SKM-1 treated with dmso at 0.1 percent for 144 hours (cell line): ENCODE measurements at regions not wholly inside any gene's neighbourhood (a gene's known extent, or its start where the extent isn't known, plus 50 kb on each side); places are given as distances from the start of the nearest gene placed in this dataset.
"Not testable (repeated sequence)": the region's sequence is repeated elsewhere in the genome, so short reads cannot be mapped to it uniquely, and the experiment has no call there.

Source experiments
- DNase-seq: peaks from one replicate; lab custom pipeline; 2025; ENCODE audit not compliant: unreplicated experiment; lab: John Stamatoyannopoulos, UW

DNA sequence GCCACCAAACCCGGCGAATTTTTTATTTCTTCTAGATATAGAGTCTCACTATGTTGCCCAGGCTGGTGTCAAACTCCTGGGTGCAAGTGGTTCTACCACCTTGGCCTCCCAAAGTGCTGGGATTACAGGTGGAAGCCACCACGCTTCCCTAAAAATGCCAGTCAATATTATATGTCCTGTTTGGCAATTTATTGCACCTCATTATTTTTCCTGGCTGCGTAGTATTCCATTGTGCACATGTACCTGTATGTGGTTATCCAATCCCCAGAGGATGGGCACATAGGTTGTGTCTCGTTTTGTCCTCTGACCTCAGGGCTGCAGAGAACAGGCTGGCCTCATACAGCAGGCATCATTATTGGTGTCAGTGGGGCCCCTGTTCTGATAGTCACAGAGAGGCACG lies 181.7 kb downstream of the C9orf50 start:
- DNase-seq: no peak

DNA sequence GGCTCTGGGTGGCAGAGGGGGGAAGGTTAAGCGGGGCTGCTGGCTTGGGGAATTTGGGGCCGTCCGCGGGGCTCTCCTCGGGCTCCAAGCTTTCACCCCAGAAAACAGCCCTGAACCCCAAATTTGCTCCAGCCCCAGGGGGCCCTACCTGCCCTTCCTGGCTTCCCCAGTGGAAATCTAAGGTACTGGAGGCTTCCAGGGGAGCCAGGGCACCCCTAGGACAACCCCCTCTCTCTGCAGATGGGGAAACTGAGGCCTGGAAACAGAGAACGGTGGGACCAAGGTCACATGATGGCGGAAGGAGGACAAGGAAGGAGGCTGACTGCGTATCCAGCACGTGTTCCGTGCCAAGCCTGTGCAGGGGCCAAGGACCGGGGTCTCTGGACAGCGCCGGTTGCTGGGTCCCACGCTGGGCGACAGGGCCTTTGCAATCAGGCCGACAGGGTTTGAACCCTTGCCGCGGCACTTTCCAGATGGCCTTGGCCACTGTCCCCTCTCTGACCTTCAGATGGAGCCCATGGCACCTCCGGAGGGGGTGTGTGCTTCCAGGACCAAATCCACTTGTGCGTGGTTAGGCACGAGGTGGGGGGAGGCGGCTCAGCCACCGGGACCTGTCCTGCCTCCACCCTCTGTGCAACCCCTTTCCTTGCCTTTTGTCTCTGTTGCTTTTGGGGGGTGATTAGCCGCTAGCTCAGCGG lies 183.1 kb downstream of the C9orf50 start:
- DNase-seq: no peak

GRCh38 chr9:129436751-129437625 lies 183.9 kb downstream of the C9orf50 start:
- no peak for DNase-seq

GRCh38 chr9:129435988-129436717 lies 184.7 kb downstream of the C9orf50 start:
- no peak for DNase-seq

DNA sequence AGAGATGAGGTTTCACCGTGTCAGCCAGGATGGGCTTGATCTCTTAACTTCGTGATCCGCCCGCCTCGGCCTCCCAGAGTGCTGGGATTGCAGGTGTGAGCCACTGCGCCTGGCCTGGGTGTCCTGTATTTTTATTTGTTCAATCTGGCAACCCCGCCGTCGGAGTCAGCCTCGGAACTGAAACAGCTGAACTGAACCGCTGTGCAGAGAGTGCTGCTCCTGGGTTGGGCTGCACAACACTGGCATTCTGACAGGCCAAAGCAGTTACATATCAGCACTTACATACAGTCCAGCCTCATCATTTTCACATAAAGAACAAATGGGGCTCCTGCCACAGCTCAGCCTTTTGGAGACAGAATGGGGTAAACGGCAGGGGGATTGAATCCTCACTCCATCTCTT lies 185.6 kb downstream of the C9orf50 start:
- no peak for DNase-seq

GRCh38 chr9:129434187-129434586 lies 186.7 kb downstream of the C9orf50 start:
- DNase-seq: no peak

- DNase-seq: no peak
Observed at GRCh38 chr9:129432297-129433154, 188.4 kb downstream of the C9orf50 start.

DNA sequence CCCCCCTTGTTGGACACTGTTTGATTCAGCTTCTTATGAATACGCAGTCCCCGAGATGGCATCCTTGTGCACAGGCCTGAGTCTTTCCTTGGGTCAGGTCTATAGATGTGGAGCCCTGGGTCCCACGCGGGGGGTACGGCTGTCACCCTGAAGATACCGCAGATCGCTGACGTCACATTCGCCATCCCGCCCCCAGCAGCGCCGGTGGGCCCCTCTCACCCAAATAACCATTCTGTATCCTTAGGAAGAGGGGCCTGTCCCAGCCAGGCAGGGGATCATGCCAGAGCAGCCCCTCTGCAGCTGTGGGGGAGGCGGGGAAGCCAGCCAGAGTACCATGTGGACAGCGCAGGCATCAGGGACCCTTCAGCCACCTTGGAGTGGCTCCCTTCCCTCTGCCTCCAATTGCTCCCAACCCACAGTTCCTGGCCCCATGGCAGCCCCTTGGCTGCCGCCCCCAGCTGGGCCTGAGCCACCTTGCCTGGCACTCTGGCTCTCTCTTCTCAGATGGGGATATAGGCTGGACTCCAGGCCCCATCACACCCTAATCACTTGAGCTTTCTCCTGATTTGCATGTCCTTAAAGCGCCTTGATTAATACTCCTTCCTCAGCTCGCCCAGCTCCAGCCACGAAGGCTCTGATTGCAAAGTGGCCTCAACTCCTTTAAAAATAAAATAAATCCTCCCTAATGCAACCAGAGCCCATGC lies 189.8 kb downstream of the C9orf50 start:
- DNase-seq: no peak

GRCh38 chr9:129428864-129429577 lies 191.9 kb downstream of the C9orf50 start:
- no peak for DNase-seq

GRCh38 chr9:129427149-129427548 lies 193.8 kb downstream of the C9orf50 start:
- DNase-seq: no peak

- not testable (repeated sequence) for DNase-seq
Observed at GRCh38 chr9:129423755-129424154, 197.1 kb downstream of the C9orf50 start.

GRCh38 chr9:129423216-129423615 lies 197.7 kb downstream of the C9orf50 start:
- DNase-seq: no peak

DNA sequence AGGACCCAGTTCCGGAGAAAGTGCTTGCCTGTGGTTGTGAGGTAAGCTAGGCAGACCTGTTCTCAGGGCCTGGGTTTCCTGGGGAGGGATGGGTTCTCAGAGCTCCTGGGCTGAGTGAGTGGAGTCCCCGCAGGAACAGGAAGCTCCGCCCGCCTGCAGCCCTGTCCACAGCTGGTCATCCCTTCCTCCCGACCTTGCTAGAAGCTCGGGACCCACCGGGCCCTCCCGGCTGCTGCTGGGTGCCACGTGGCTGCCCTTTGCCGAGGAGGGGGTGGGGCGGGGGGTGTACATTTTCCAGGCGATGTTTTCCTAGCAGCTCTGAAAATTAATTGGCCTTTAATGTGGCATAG lies 198.1 kb downstream of the C9orf50 start:
- no peak for DNase-seq

DNA sequence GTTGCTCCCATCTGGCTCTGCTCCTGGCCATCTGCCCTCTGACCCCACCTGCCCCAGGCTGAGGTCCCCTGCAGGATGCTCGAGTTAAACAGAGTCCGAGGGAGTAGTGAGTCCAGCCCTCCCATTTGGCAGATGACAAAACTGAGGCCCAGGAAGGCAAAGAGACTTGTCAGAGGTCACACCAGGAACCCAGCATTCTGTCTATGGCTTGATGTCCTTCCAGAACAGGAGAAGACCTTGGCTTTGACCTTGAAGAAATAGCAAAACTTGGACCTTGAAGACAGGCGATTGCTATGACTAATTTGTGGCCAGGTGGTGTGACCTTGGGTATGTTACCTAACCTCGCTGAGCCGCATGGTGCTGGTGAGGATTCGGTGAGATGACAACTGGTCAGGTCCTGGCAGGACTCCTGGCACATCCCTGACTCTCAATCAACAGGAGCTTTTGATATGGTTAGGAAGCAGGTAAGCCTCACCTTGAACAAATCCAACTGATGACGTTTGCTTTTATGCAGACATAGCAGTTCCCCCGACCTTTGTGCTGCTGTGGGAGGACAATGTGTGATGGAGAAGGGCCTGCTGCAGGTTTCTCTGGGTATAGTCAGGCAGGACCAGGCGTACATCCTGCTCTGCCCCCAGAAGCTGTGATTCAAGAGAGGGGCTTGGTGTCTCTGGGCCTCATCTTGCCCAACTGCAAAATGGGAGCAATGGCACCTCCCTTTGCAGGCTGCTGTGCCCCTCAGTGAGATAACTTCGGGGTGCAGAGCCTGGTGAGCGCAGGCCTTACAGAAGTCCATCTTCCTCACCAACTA lies 198.7 kb downstream of the C9orf50 start:
- DNase-seq: no peak

DNA sequence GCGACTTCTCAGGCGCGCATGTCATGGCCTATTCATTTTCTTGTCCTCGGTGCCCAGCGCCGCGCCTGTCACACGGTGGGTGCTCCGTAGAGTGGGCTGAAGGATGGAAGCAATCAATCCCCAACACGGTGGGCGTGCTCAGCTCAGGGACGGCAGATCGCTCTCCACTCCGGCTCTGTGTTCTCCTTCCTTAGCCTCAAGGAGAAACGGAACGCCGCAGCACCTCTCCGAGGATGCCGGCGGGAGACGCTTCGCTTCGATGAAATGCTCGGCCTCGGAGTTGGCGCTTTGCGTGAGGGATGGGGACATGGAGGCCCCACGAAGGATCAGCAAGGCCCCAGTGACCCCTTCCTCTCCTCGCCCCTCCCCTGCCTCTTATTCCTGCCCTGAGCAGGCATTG lies 199.5 kb downstream of the C9orf50 start:
- no peak for DNase-seq

- no peak for DNase-seq
Observed at GRCh38 chr9:129420721-129421120, 200.2 kb downstream of the C9orf50 start.

DNA sequence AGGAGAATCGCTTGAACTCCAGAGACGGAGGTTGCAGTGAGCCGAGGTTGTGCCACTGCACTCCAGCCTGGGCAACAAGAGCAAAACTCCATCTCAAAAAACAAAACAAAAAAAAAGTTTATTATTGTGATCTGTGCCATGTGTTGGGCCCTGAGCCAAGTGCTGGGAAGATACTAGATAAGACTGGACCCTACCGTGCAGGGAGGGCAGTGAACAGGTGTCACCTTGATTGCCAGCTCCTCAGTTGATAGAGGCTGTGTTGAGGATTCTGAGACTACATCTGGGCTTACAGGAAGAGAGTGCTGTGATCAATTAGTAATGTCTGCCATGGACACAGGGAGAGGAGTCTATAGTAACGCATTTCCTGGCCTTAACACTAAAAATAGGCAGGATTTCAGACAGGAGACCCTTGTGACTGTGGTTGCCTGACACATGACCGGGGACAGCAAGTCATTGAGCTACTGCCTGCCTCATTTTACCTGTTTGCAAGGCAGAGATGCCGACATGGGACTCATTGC lies 201.5 kb downstream of the C9orf50 start:
- DNase-seq: no peak

GRCh38 chr9:129418451-129418850 lies 202.4 kb downstream of the C9orf50 start:
- DNase-seq: no peak
